ENCODE measurements at regions not wholly inside any gene's neighbourhood (a gene's known extent, or its start where the extent isn't known, plus 50 kb on each side); places are given as distances from the start of the nearest gene placed in this dataset.

GRCh38 chr9:23559522-23559921 is 266.5 kb downstream of the ELAVL2 start:
- no peak overlapping the region for H2AFZ ChIP-seq (ENCODE audit: low read depth, low read length, severe bottlenecking)
- TF ChIP-seq EZH2phosphoT487 (conservative IDR thresholded peaks at IDR 0.05; ENCODE audit: low read length) (no peak), CTCF (IDR thresholded peaks at IDR 0.05; ENCODE audit: insufficient read depth, low read length, poor library complexity, severe bottlenecking) (no peak)
- no peaks in the 10 kb centered on the region for H3K9me2 ChIP-seq (replicated peaks; ENCODE audit: insufficient read depth, low read length)
- H3K79me2 ChIP-seq (ENCODE audit: insufficient read depth, low read length), result no peaks in the 10 kb centered on the region
- H3K27me3 ChIP-seq (ENCODE audit: low read length), result no peaks in the 10 kb centered on the region
- H4K20me1 ChIP-seq (ENCODE audit: low read depth, low read length), result no peaks in the 10 kb centered on the region
- no peak overlapping the region for H3K4me2 ChIP-seq (ENCODE audit: low read depth, low read length, poor library complexity, severe bottlenecking)
- no peak overlapping the region for H3K9ac ChIP-seq (ENCODE audit: low read length)
- no peaks in the 10 kb centered on the region for H3F3A ChIP-seq (ENCODE audit: insufficient read depth)
- H3K9me3 ChIP-seq (ENCODE audit: insufficient read depth, low read length), result no peaks in the 10 kb centered on the region
- H3K27ac ChIP-seq (ENCODE audit: low read depth, low read length), result no peak overlapping the region
- H3K4me3 ChIP-seq (ENCODE audit: insufficient read depth, low read length, poor library complexity, severe bottlenecking), result no peak overlapping the region
- H3K36me3 ChIP-seq (ENCODE audit: low read length), result no peaks in the 10 kb centered on the region

- H3K9me3 ChIP-seq (ENCODE audit: insufficient read depth, low read length), result no peaks in the 10 kb centered on the region
- no peak overlapping the region for H3K27ac ChIP-seq (ENCODE audit: low read depth, low read length)
- H3K9ac ChIP-seq (ENCODE audit: low read length), result no peak overlapping the region
- H3K9me2 ChIP-seq (replicated peaks; ENCODE audit: insufficient read depth, low read length), result no peaks in the 10 kb centered on the region
- no peaks in the 10 kb centered on the region for H3K36me3 ChIP-seq (ENCODE audit: low read length)
- no peaks in the 10 kb centered on the region for H4K20me1 ChIP-seq (ENCODE audit: low read depth, low read length)
- H3F3A ChIP-seq (ENCODE audit: insufficient read depth), result no peaks in the 10 kb centered on the region
- no peak overlapping the region for H2AFZ ChIP-seq (ENCODE audit: low read depth, low read length, severe bottlenecking)
- H3K4me3 ChIP-seq (ENCODE audit: insufficient read depth, low read length, poor library complexity, severe bottlenecking), result no peak overlapping the region
- no peaks in the 10 kb centered on the region for H3K27me3 ChIP-seq (ENCODE audit: low read length)
- no peaks in the 10 kb centered on the region for H3K79me2 ChIP-seq (ENCODE audit: insufficient read depth, low read length)
- TF ChIP-seq EZH2phosphoT487 (conservative IDR thresholded peaks at IDR 0.05; ENCODE audit: low read length) (no peak), CTCF (IDR thresholded peaks at IDR 0.05; ENCODE audit: insufficient read depth, low read length, poor library complexity, severe bottlenecking) (no peak)
- no peak overlapping the region for H3K4me2 ChIP-seq (ENCODE audit: low read depth, low read length, poor library complexity, severe bottlenecking)
These were observed 262.5 kb downstream of the ELAVL2 start for GRCh38 chr9:23563517-23563916.

GRCh38 chr9:23567516-23568165 is 258.4 kb downstream of the ELAVL2 start:
- Histone ChIP-seq H3F3A (ENCODE audit: insufficient read depth) (no peaks in the 10 kb centered on the region), H4K20me1 (ENCODE audit: low read depth, low read length) (no peaks in the 10 kb centered on the region), H3K27ac (ENCODE audit: low read depth, low read length) (no peak overlapping the region), H3K9me2 (replicated peaks; ENCODE audit: insufficient read depth, low read length) (no peaks in the 10 kb centered on the region), H3K36me3 (ENCODE audit: low read length) (no peaks in the 10 kb centered on the region), H3K79me2 (ENCODE audit: insufficient read depth, low read length) (no peaks in the 10 kb centered on the region), H3K27me3 (ENCODE audit: low read length) (no peaks in the 10 kb centered on the region), H2AFZ (ENCODE audit: low read depth, low read length, severe bottlenecking) (no peak overlapping the region), H3K9me3 (ENCODE audit: insufficient read depth, low read length) (peaks cover 1% of the 10 kb centered on the region; the same call in 1 of the 2 replicates), H3K9ac (ENCODE audit: low read length) (no peak overlapping the region), H3K4me2 (ENCODE audit: low read depth, low read length, poor library complexity, severe bottlenecking) (no peak overlapping the region), H3K4me3 (ENCODE audit: insufficient read depth, low read length, poor library complexity, severe bottlenecking) (no peak overlapping the region)
- TF ChIP-seq CTCF (IDR thresholded peaks at IDR 0.05; ENCODE audit: insufficient read depth, low read length, poor library complexity, severe bottlenecking), result no peak
- no peak for TF ChIP-seq EZH2phosphoT487 (conservative IDR thresholded peaks at IDR 0.05; ENCODE audit: low read length)

Measured in SU-DHL-6 (cell line).